GM12891 (cell line): ENCODE measurements at regions not wholly inside any gene's neighbourhood (a gene's known extent, or its start where the extent isn't known, plus 50 kb on each side); places are given as distances from the start of the nearest gene placed in this dataset.

Experiments used
- POLR2A ChIP-seq: IDR thresholded peaks from 2 replicates; pipeline ENCODE4 v1.6.1; 2011; ENCODE audit warnings: low read depth, low read length, control low read depth
- POLR2AphosphoS5 ChIP-seq: IDR thresholded peaks from 2 replicates; pipeline ENCODE4 v1.6.1; 2011; ENCODE audit warnings: low read depth, low read length, control low read depth
- POU2F2 ChIP-seq: IDR thresholded peaks from 2 replicates; pipeline ENCODE4 v1.6.1; 2011; ENCODE audit warnings: low read depth, mild to moderate bottlenecking, control low read depth, low read length, moderate library complexity
- SPI1 ChIP-seq: IDR thresholded peaks from 2 replicates; pipeline ENCODE4 v1.6.1; 2011; ENCODE audit warnings: low read depth, low read length, control low read depth
- TAF1 ChIP-seq: IDR thresholded peaks from 2 replicates; pipeline ENCODE4 v1.6.1; 2011; ENCODE audit warnings: low read depth, low read length, control low read depth

DNA sequence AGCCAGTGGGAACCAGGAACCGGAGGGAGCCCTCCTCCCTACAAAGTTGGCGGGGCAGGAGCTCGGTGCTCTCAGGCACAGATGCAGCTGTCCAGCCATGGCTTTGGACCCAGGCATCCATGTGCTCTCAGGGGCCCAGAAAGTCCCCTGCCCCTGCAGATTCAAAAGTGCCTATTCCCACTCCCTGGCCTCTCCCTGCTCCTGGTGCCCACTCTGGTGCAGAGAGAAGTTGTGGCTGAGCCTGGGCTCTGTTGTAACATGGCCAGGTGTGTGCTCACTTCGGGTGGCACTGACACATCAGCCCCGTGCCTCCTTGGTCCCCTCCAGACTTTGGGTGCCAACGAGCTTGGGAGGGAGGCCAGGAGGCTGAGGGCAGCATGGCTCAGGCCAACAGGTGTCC is 315.8 kb upstream of the KYNU start:
- TF ChIP-seq POLR2A, result no peak
- no peak for TF ChIP-seq POLR2AphosphoS5
- no peak for TF ChIP-seq SPI1
- TF ChIP-seq TAF1, result no peak
- no peak for TF ChIP-seq POU2F2
